Kidney epithelial cell (primary cell): ENCODE measurements at regions not wholly inside any gene's neighbourhood (a gene's known extent, or its start where the extent isn't known, plus 50 kb on each side); places are given as distances from the start of the nearest gene placed in this dataset.

Experiments
- DNase-seq: peaks from one replicate; pipeline ENCODE4 v3.0.0-alpha.2; 2010; ENCODE audit warnings: low read depth
- H3K27me3 ChIP-seq: 2 replicates; pipeline ENCODE4 v1.6.0; 2011; ENCODE audit warnings: low read length; ENCODE audit not compliant: control insufficient read depth, insufficient read depth
- H3K36me3 ChIP-seq: 2 replicates; pipeline ENCODE4 v1.5.1; 2011; ENCODE audit warnings: low read length; ENCODE audit not compliant: control insufficient read depth, insufficient read depth
- H3K4me3 ChIP-seq: 2 replicates; pipeline ENCODE4 v1.5.1; 2011; ENCODE audit warnings: low read depth, mild to moderate bottlenecking, control low read depth, low read length
- CTCF ChIP-seq: IDR thresholded peaks from 2 replicates; pipeline ENCODE4 v1.5.1; 2011; ENCODE audit warnings: mild to moderate bottlenecking, moderate library complexity, low read length, control low read depth, inconsistent platforms; ENCODE audit not compliant: insufficient read depth, poor library complexity, severe bottlenecking

GRCh38 chr2:128490881-128491691 is 172.4 kb upstream of the HS6ST1 start:
- H3K4me3 ChIP-seq, result no peak overlapping the region
- no peaks in the 10 kb centered on the region for H3K36me3 ChIP-seq
- TF ChIP-seq CTCF, result no peak
- no peak for DNase-seq
- peaks cover 17% of the 10 kb centered on the region for H3K27me3 ChIP-seq

- H3K4me3 ChIP-seq, result no peak overlapping the region
- peaks cover 17% of the 10 kb centered on the region for H3K27me3 ChIP-seq
- no peak for DNase-seq
- TF ChIP-seq CTCF, result no peak
- H3K36me3 ChIP-seq, result no peaks in the 10 kb centered on the region
Measured at GRCh38 chr2:128491692-128492244, 173.1 kb upstream of the HS6ST1 start.

- TF ChIP-seq CTCF, result no peak
- DNase-seq, result no peak
- H3K4me3 ChIP-seq, result no peak overlapping the region
Measured at GRCh38 chr2:128492966-128493811, 174.5 kb upstream of the HS6ST1 start.

GRCh38 chr2:128493880-128494279 is 175.2 kb upstream of the HS6ST1 start:
- peaks cover 17% of the 10 kb centered on the region for H3K27me3 ChIP-seq
- DNase-seq, result no peak
- TF ChIP-seq CTCF, result no peak
- no peak overlapping the region for H3K4me3 ChIP-seq
- no peaks in the 10 kb centered on the region for H3K36me3 ChIP-seq

More at GRCh38 chr2:128492966-128493811, 174.5 kb upstream of the HS6ST1 start:
- Histone ChIP-seq H3K27me3 (peaks cover 17% of the 10 kb centered on the region), H3K36me3 (no peaks in the 10 kb centered on the region)

GRCh38 chr2:128494307-128494639 is 175.6 kb upstream of the HS6ST1 start:
- Histone ChIP-seq H3K27me3 (peaks cover 17% of the 10 kb centered on the region), H3K36me3 (no peaks in the 10 kb centered on the region), H3K4me3 (no peak overlapping the region)
- no peak for DNase-seq
- no peak for TF ChIP-seq CTCF
